GM23338 (cell line): ENCODE measurements at regions not wholly inside any gene's neighbourhood (a gene's known extent, or its start where the extent isn't known, plus 50 kb on each side); places are given as distances from the start of the nearest gene placed in this dataset.

ENCODE experiments used
- ATAC-seq: fragments of 200-7000 bp; cut with Tn5 transposase; 3 replicates; pipeline ENCODE4 v1.9.1; 2020
- DNase-seq: peaks from one replicate; pipeline ENCODE4 v3.0.0-alpha.2; 2015; ENCODE audit warnings: low spot score
- H2AFZ ChIP-seq: fragments of 200-600 bp; sonication (generic); 2 replicates; pipeline ENCODE4 v1.8.0; 2016; ENCODE audit warnings: antibody characterized with exemption, mild to moderate bottlenecking, moderate library complexity
- H3F3A ChIP-seq: fragments of 200-600 bp; sonication (generic); replicated peaks from 2 replicates; pipeline ENCODE4 v1.8.0; 2017; ENCODE audit warnings: antibody characterized with exemption, mixed run types, low read depth
- H3K27ac ChIP-seq: fragments of 200-600 bp; sonication (generic); 2 replicates; pipeline ENCODE4 v1.6.1; 2016; ENCODE audit warnings: low read depth
- H3K27me3 ChIP-seq: fragments of 200-600 bp; sonication (generic); 2 replicates; pipeline ENCODE4 v1.8.0; 2016; ENCODE audit warnings: mild to moderate bottlenecking, mixed run types, moderate library complexity; ENCODE audit not compliant: insufficient read depth
- H3K36me3 ChIP-seq: fragments of 200-600 bp; sonication (generic); 2 replicates; pipeline ENCODE4 v1.8.0; 2016; ENCODE audit warnings: mild to moderate bottlenecking; ENCODE audit not compliant: insufficient read depth
- H3K4me1 ChIP-seq: fragments of 200-600 bp; sonication (generic); 2 replicates; pipeline ENCODE4 v1.8.0; 2016; ENCODE audit warnings: mild to moderate bottlenecking, moderate library complexity; ENCODE audit not compliant: insufficient read depth
- H3K4me2 ChIP-seq: fragments of 200-600 bp; sonication (generic); 2 replicates; pipeline ENCODE4 v1.7.1; 2017; ENCODE audit warnings: mixed run types
- H3K4me3 ChIP-seq: fragments of 200-600 bp; sonication (generic); 2 replicates; pipeline ENCODE4 v1.6.1; 2016; ENCODE audit warnings: mixed run types
- H3K79me2 ChIP-seq: fragments of 200-600 bp; sonication (generic); replicated peaks from 2 replicates; pipeline ENCODE4 v1.8.0; 2017; ENCODE audit warnings: mild to moderate bottlenecking; ENCODE audit not compliant: insufficient read depth
- H3K9me2 ChIP-seq: fragments of 200-600 bp; sonication (generic); 2 replicates; pipeline ENCODE4 v1.8.0; 2017; ENCODE audit not compliant: insufficient read depth
- H4K20me1 ChIP-seq: fragments of 200-600 bp; sonication (generic); replicated peaks from 2 replicates; pipeline ENCODE4 v1.8.0; 2017; ENCODE audit warnings: mild to moderate bottlenecking; ENCODE audit not compliant: insufficient read depth
- H3K27ac Mint-ChIP-seq: 2 replicates; pipeline ENCODE4 v1.8.0; 2020; ENCODE audit warnings: inconsistent platforms, mild to moderate bottlenecking, moderate library complexity, mixed read lengths
- H3K27me3 Mint-ChIP-seq: 3 replicates; pipeline ENCODE4 v1.8.0; 2022; ENCODE audit warnings: low read depth, mild to moderate bottlenecking, moderate library complexity, mixed read lengths, inconsistent platforms; ENCODE audit not compliant: insufficient read depth, poor library complexity
- H3K36me3 Mint-ChIP-seq: 3 replicates; pipeline ENCODE4 v1.8.0; 2021; ENCODE audit warnings: low read depth, mild to moderate bottlenecking, inconsistent platforms, moderate library complexity, mixed read lengths
- H3K4me1 Mint-ChIP-seq: 3 replicates; pipeline ENCODE4 v1.8.0; 2020; ENCODE audit warnings: mild to moderate bottlenecking, inconsistent platforms, mixed read lengths
- H3K4me3 Mint-ChIP-seq: 3 replicates; pipeline ENCODE4 v1.8.0; 2021; ENCODE audit warnings: moderate library complexity, mild to moderate bottlenecking, inconsistent platforms, mixed read lengths
- H3K9me3 Mint-ChIP-seq: 3 replicates; pipeline ENCODE4 v1.8.0; 2020; ENCODE audit warnings: moderate library complexity, mild to moderate bottlenecking, inconsistent platforms, mixed read lengths
- CREB1 ChIP-seq: fragments of 250-450 bp; sonication (Bioruptor Pico); IDR thresholded peaks from 2 replicates; pipeline ENCODE4 v1.5.0; 2020; ENCODE audit warnings: low read depth, mild to moderate bottlenecking, moderate library complexity
- EZH2 ChIP-seq: fragments of 200-600 bp; sonication (generic); IDR thresholded peaks from one replicate; pipeline ENCODE4 v1.8.0; 2017; ENCODE audit warnings: antibody characterized with exemption, mild to moderate bottlenecking, low read depth; ENCODE audit not compliant: unreplicated experiment
- EZH2phosphoT487 ChIP-seq: fragments of 200-600 bp; sonication (generic); IDR thresholded peaks from one replicate; pipeline ENCODE4 v1.8.1; 2018; ENCODE audit warnings: antibody characterized with exemption; ENCODE audit not compliant: unreplicated experiment
- POLR2AphosphoS5 ChIP-seq: IDR thresholded peaks from 2 replicates; pipeline ENCODE4 v1.6.1; 2016; ENCODE audit warnings: antibody characterized with exemption, low read depth
- ZNF462 ChIP-seq: fragments of 250-450 bp; sonication (Bioruptor Pico); IDR thresholded peaks from 2 replicates; pipeline ENCODE4 v1.5.0; 2020; ENCODE audit warnings: mild to moderate bottlenecking, moderate library complexity

- Histone ChIP-seq H4K20me1 (no peaks in the 10 kb centered on the region), H3K27me3 (no peaks in the 10 kb centered on the region), H2AFZ (no peak overlapping the region), H3K4me1 (peaks cover 7% of the 10 kb centered on the region; the same call in 1 of the 2 replicates), H3K4me3 (no peak overlapping the region), H3K36me3 (no peaks in the 10 kb centered on the region), H3K9me2 (peaks cover 5% of the 10 kb centered on the region; the same call in 1 of the 2 replicates), H3K79me2 (no peaks in the 10 kb centered on the region), H3K27ac (no peak overlapping the region), H3K4me2 (no peak overlapping the region), H3F3A (no peaks in the 10 kb centered on the region)
- DNase-seq (no peak), ATAC-seq (no peak)
- no peaks in the 10 kb centered on the region for H3K36me3 Mint-ChIP-seq
- no peak overlapping the region for H3K4me3 Mint-ChIP-seq
- peaks cover 9% of the 10 kb centered on the region for H3K4me1 Mint-ChIP-seq
- H3K27ac Mint-ChIP-seq: no peak overlapping the region
- TF ChIP-seq POLR2AphosphoS5 (no peak), ZNF462 (CRISPR knock-in tag) (no peak), EZH2 (no peak), EZH2phosphoT487 (no peak)
- peaks cover 7% of the 10 kb centered on the region for H3K27me3 Mint-ChIP-seq
- no peaks in the 10 kb centered on the region for H3K9me3 Mint-ChIP-seq
Measured at GRCh38 chr1:232384171-232384883, 245.6 kb downstream of the SIPA1L2 start.

- Histone ChIP-seq H3K27ac (no peak overlapping the region), H3K36me3 (no peaks in the 10 kb centered on the region), H3K4me2 (no peak overlapping the region), H3K79me2 (no peaks in the 10 kb centered on the region), H2AFZ (no peak overlapping the region), H3K4me1 (peaks cover 7% of the 10 kb centered on the region; the same call in 1 of the 2 replicates), H3K27me3 (no peaks in the 10 kb centered on the region), H3K9me2 (peaks cover 5% of the 10 kb centered on the region; the same call in 1 of the 2 replicates), H4K20me1 (no peaks in the 10 kb centered on the region), H3F3A (no peaks in the 10 kb centered on the region), H3K4me3 (no peak overlapping the region)
- H3K9me3 Mint-ChIP-seq: no peaks in the 10 kb centered on the region
- peaks cover 9% of the 10 kb centered on the region for H3K27me3 Mint-ChIP-seq
- H3K4me3 Mint-ChIP-seq: no peak overlapping the region
- no peaks in the 10 kb centered on the region for H3K36me3 Mint-ChIP-seq
- ATAC-seq (no peak), DNase-seq (no peak)
- no peak overlapping the region for H3K27ac Mint-ChIP-seq
- H3K4me1 Mint-ChIP-seq: peaks cover 11% of the 10 kb centered on the region
- no peak for TF ChIP-seq CREB1
Measured at GRCh38 chr1:232383455-232384123, 246.3 kb downstream of the SIPA1L2 start.
